ENCODE measurements at regions not wholly inside any gene's neighbourhood (a gene's known extent, or its start where the extent isn't known, plus 50 kb on each side); places are given as distances from the start of the nearest gene placed in this dataset.

DNA sequence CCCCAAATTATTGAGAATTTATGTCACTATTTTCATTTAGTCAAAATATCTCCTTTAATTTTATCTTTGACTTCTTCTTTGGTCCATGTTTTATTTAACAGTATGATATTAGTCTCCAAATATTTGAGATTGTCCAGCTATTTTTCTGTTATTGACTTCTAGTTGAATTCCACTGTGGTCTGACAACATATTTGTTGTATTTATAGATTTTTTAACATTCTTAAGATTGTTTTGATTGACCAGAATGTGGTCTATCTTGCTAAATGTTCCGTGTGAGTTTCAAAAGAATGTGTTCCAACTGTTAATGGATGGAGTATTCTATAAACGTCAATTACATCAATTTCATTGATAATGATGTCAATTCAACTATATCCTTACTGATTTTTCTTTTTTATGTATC, 1452.1 kb downstream of the SUCLG1 start:
- Histone ChIP-seq H3K4me1 (ENCODE audit: control insufficient read depth, extremely low read depth, insufficient read depth, low read length) (no peaks in the 10 kb centered on the region), H3K36me3 (ENCODE audit: control insufficient read depth in 2 of 2, extremely low read depth in 1 of 2, insufficient read depth in 2 of 2, low read length in 2 of 2) (no peaks in the 10 kb centered on the region), H3K27me3 (ENCODE audit: control insufficient read depth, extremely low read depth, insufficient read depth, low read length) (no peaks in the 10 kb centered on the region), H3K27ac (ENCODE audit: control insufficient read depth, insufficient read depth, low read length) (no peak overlapping the region), H2AFZ (ENCODE audit: control insufficient read depth, low read length) (no peak overlapping the region), H4K20me1 (ENCODE audit: control insufficient read depth, extremely low read depth, insufficient read depth, low read length) (no peaks in the 10 kb centered on the region), H3K9me1 (ENCODE audit: control insufficient read depth, extremely low read depth, insufficient read depth, low read length) (no peaks in the 10 kb centered on the region), H3K9me3 (ENCODE audit: control insufficient read depth, low read depth, low read length) (no peaks in the 10 kb centered on the region), H3K4me3 (ENCODE audit: control insufficient read depth in 2 of 3, extremely low read depth in 1 of 3, insufficient read depth in 2 of 3, low read depth in 1 of 3, low read length in 3 of 3) (no peak overlapping the region), H3K9ac (ENCODE audit: control insufficient read depth, extremely low read depth, insufficient read depth, low read length) (no peak overlapping the region), H3K79me2 (ENCODE audit: control insufficient read depth, insufficient read depth, low read length) (no peaks in the 10 kb centered on the region), H3K4me2 (ENCODE audit: control insufficient read depth, extremely low read depth, insufficient read depth, low read depth, low read length) (no peak overlapping the region)
- no peak for TF ChIP-seq EZH2 (IDR thresholded peaks at IDR 0.05; ENCODE audit: low read length)
- TF ChIP-seq, protein P1, sequence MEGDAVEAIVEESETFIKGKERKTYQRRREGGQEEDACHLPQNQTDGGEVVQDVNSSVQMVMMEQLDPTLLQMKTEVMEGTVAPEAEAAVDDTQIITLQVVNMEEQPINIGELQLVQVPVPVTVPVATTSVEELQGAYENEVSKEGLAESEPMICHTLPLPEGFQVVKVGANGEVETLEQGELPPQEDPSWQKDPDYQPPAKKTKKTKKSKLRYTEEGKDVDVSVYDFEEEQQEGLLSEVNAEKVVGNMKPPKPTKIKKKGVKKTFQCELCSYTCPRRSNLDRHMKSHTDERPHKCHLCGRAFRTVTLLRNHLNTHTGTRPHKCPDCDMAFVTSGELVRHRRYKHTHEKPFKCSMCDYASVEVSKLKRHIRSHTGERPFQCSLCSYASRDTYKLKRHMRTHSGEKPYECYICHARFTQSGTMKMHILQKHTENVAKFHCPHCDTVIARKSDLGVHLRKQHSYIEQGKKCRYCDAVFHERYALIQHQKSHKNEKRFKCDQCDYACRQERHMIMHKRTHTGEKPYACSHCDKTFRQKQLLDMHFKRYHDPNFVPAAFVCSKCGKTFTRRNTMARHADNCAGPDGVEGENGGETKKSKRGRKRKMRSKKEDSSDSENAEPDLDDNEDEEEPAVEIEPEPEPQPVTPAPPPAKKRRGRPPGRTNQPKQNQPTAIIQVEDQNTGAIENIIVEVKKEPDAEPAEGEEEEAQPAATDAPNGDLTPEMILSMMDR (optimal IDR thresholded peaks at IDR 0.05 in 1 of 3, IDR thresholded peaks at IDR 0.05 in 1 of 3, conservative IDR thresholded peaks at IDR 0.05 in 1 of 3; ENCODE audit: extremely low read depth in 1 of 3, insufficient read depth in 2 of 3, low read length in 3 of 3): no peak
- dilution Hi-C loops (cut with MboI; ENCODE audit: extremely low pct_ligation_motif_present, low sequenced_read_pairs): no loop called here
- DNase-seq (ENCODE audit: low read depth, low spot score) (no peak), FAIRE-seq (no peak)

- dilution Hi-C loops (cut with MboI; ENCODE audit: extremely low pct_ligation_motif_present, low sequenced_read_pairs): no loop called here
Measured at GRCh38 chr2:83003555-83003954, 1455.5 kb downstream of the SUCLG1 start.

More at GRCh38 chr2:83003555-83003954, 1455.5 kb downstream of the SUCLG1 start:
- Histone ChIP-seq H3K27me3 (ENCODE audit: control insufficient read depth, extremely low read depth, insufficient read depth, low read length) (no peaks in the 10 kb centered on the region), H3K27ac (ENCODE audit: control insufficient read depth, insufficient read depth, low read length) (no peak overlapping the region), H4K20me1 (ENCODE audit: control insufficient read depth, extremely low read depth, insufficient read depth, low read length) (no peaks in the 10 kb centered on the region), H2AFZ (ENCODE audit: control insufficient read depth, low read length) (no peak overlapping the region), H3K9me3 (ENCODE audit: control insufficient read depth, low read depth, low read length) (no peaks in the 10 kb centered on the region), H3K9ac (ENCODE audit: control insufficient read depth, extremely low read depth, insufficient read depth, low read length) (no peak overlapping the region), H3K9me1 (ENCODE audit: control insufficient read depth, extremely low read depth, insufficient read depth, low read length) (no peaks in the 10 kb centered on the region), H3K79me2 (ENCODE audit: control insufficient read depth, insufficient read depth, low read length) (no peaks in the 10 kb centered on the region), H3K4me3 (ENCODE audit: control insufficient read depth in 2 of 3, extremely low read depth in 1 of 3, insufficient read depth in 2 of 3, low read depth in 1 of 3, low read length in 3 of 3) (no peak overlapping the region), H3K36me3 (ENCODE audit: control insufficient read depth in 2 of 2, extremely low read depth in 1 of 2, insufficient read depth in 2 of 2, low read length in 2 of 2) (no peaks in the 10 kb centered on the region), H3K4me1 (ENCODE audit: control insufficient read depth, extremely low read depth, insufficient read depth, low read length) (no peaks in the 10 kb centered on the region), H3K4me2 (ENCODE audit: control insufficient read depth, extremely low read depth, insufficient read depth, low read depth, low read length) (no peak overlapping the region)
- no peak for DNase-seq (ENCODE audit: low read depth, low spot score)
- FAIRE-seq: no peak
- TF ChIP-seq, protein P1 (optimal IDR thresholded peaks at IDR 0.05 in 1 of 3, IDR thresholded peaks at IDR 0.05 in 1 of 3, conservative IDR thresholded peaks at IDR 0.05 in 1 of 3; ENCODE audit: extremely low read depth in 1 of 3, insufficient read depth in 2 of 3, low read length in 3 of 3): no peak
- TF ChIP-seq EZH2 (IDR thresholded peaks at IDR 0.05; ENCODE audit: low read length): no peak
